GM23338 (cell line): ENCODE measurements at regions not wholly inside any gene's neighbourhood (a gene's known extent, or its start where the extent isn't known, plus 50 kb on each side); places are given as distances from the start of the nearest gene placed in this dataset.

Experiments
- ATAC-seq: fragments of 200-7000 bp; cut with Tn5 transposase; 3 replicates; pipeline ENCODE4 v1.9.1; 2020
- DNase-seq: peaks from one replicate; pipeline ENCODE4 v3.0.0-alpha.2; 2015; ENCODE audit warnings: low spot score
- H2AFZ ChIP-seq: fragments of 200-600 bp; sonication (generic); 2 replicates; pipeline ENCODE4 v1.8.0; 2016; ENCODE audit warnings: antibody characterized with exemption, mild to moderate bottlenecking, moderate library complexity
- H3F3A ChIP-seq: fragments of 200-600 bp; sonication (generic); replicated peaks from 2 replicates; pipeline ENCODE4 v1.8.0; 2017; ENCODE audit warnings: antibody characterized with exemption, mixed run types, low read depth
- H3K27ac ChIP-seq: fragments of 200-600 bp; sonication (generic); 2 replicates; pipeline ENCODE4 v1.6.1; 2016; ENCODE audit warnings: low read depth
- H3K27me3 ChIP-seq: fragments of 200-600 bp; sonication (generic); 2 replicates; pipeline ENCODE4 v1.8.0; 2016; ENCODE audit warnings: mild to moderate bottlenecking, mixed run types, moderate library complexity; ENCODE audit not compliant: insufficient read depth
- H3K36me3 ChIP-seq: fragments of 200-600 bp; sonication (generic); 2 replicates; pipeline ENCODE4 v1.8.0; 2016; ENCODE audit warnings: mild to moderate bottlenecking; ENCODE audit not compliant: insufficient read depth
- H3K4me1 ChIP-seq: fragments of 200-600 bp; sonication (generic); 2 replicates; pipeline ENCODE4 v1.8.0; 2016; ENCODE audit warnings: mild to moderate bottlenecking, moderate library complexity; ENCODE audit not compliant: insufficient read depth
- H3K4me2 ChIP-seq: fragments of 200-600 bp; sonication (generic); 2 replicates; pipeline ENCODE4 v1.7.1; 2017; ENCODE audit warnings: mixed run types
- H3K4me3 ChIP-seq: fragments of 200-600 bp; sonication (generic); 2 replicates; pipeline ENCODE4 v1.6.1; 2016; ENCODE audit warnings: mixed run types
- H3K79me2 ChIP-seq: fragments of 200-600 bp; sonication (generic); replicated peaks from 2 replicates; pipeline ENCODE4 v1.8.0; 2017; ENCODE audit warnings: mild to moderate bottlenecking; ENCODE audit not compliant: insufficient read depth
- H3K9me2 ChIP-seq: fragments of 200-600 bp; sonication (generic); 2 replicates; pipeline ENCODE4 v1.8.0; 2017; ENCODE audit not compliant: insufficient read depth
- H4K20me1 ChIP-seq: fragments of 200-600 bp; sonication (generic); replicated peaks from 2 replicates; pipeline ENCODE4 v1.8.0; 2017; ENCODE audit warnings: mild to moderate bottlenecking; ENCODE audit not compliant: insufficient read depth
- H3K27ac Mint-ChIP-seq: 2 replicates; pipeline ENCODE4 v1.8.0; 2020; ENCODE audit warnings: inconsistent platforms, mild to moderate bottlenecking, moderate library complexity, mixed read lengths
- H3K27me3 Mint-ChIP-seq: 3 replicates; pipeline ENCODE4 v1.8.0; 2022; ENCODE audit warnings: low read depth, mild to moderate bottlenecking, moderate library complexity, mixed read lengths, inconsistent platforms; ENCODE audit not compliant: insufficient read depth, poor library complexity
- H3K36me3 Mint-ChIP-seq: 3 replicates; pipeline ENCODE4 v1.8.0; 2021; ENCODE audit warnings: low read depth, mild to moderate bottlenecking, inconsistent platforms, moderate library complexity, mixed read lengths
- H3K4me1 Mint-ChIP-seq: 3 replicates; pipeline ENCODE4 v1.8.0; 2020; ENCODE audit warnings: mild to moderate bottlenecking, inconsistent platforms, mixed read lengths
- H3K4me3 Mint-ChIP-seq: 3 replicates; pipeline ENCODE4 v1.8.0; 2021; ENCODE audit warnings: moderate library complexity, mild to moderate bottlenecking, inconsistent platforms, mixed read lengths
- H3K9me3 Mint-ChIP-seq: 3 replicates; pipeline ENCODE4 v1.8.0; 2020; ENCODE audit warnings: moderate library complexity, mild to moderate bottlenecking, inconsistent platforms, mixed read lengths
- CTCF ChIP-seq, 2 experiments: fragments of 200-600 bp in 1 of 2; sonication (generic) in 1 of 2; conservative IDR thresholded peaks; 2 replicates each; pipeline versions ENCODE4 v1.5.1 to v1.6.1; 2016 to 2017; ENCODE audit warnings: antibody characterized with exemption in 2 of 2, low read depth in 2 of 2, mild to moderate bottlenecking in 2 of 2, moderate library complexity in 1 of 2
- ETS1 ChIP-seq: IDR thresholded peaks from 2 replicates; pipeline ENCODE4 v1.6.1; 2016; ENCODE audit warnings: antibody characterized with exemption
- EZH2 ChIP-seq: fragments of 200-600 bp; sonication (generic); IDR thresholded peaks from one replicate; pipeline ENCODE4 v1.8.0; 2017; ENCODE audit warnings: antibody characterized with exemption, mild to moderate bottlenecking, low read depth; ENCODE audit not compliant: unreplicated experiment
- EZH2phosphoT487 ChIP-seq: fragments of 200-600 bp; sonication (generic); IDR thresholded peaks from one replicate; pipeline ENCODE4 v1.8.1; 2018; ENCODE audit warnings: antibody characterized with exemption; ENCODE audit not compliant: unreplicated experiment
- NANOG ChIP-seq: IDR thresholded peaks from 2 replicates; pipeline ENCODE4 v1.6.1; 2016; ENCODE audit warnings: antibody characterized with exemption, borderline replicate concordance
- POLR2AphosphoS5 ChIP-seq: IDR thresholded peaks from 2 replicates; pipeline ENCODE4 v1.6.1; 2016; ENCODE audit warnings: antibody characterized with exemption, low read depth
- REST ChIP-seq: IDR thresholded peaks from one replicate; pipeline ENCODE4 v1.6.1; 2018; ENCODE audit warnings: antibody characterized with exemption; ENCODE audit not compliant: unreplicated experiment
- STAT1 ChIP-seq: IDR thresholded peaks from one replicate; pipeline ENCODE4 v1.6.1; 2016; ENCODE audit warnings: antibody characterized with exemption; ENCODE audit not compliant: unreplicated experiment
- ZNF114 ChIP-seq: fragments of 250-450 bp; sonication (Bioruptor Pico); IDR thresholded peaks from 2 replicates; pipeline ENCODE4 v1.5.0; 2020; ENCODE audit warnings: mild to moderate bottlenecking, moderate library complexity
- ZNF331 ChIP-seq: fragments of 250-450 bp; sonication (Bioruptor Pico); IDR thresholded peaks from 2 replicates; pipeline ENCODE4 v1.5.0; 2020; ENCODE audit warnings: low read depth, mild to moderate bottlenecking, moderate library complexity
- ZNF462 ChIP-seq: fragments of 250-450 bp; sonication (Bioruptor Pico); IDR thresholded peaks from 2 replicates; pipeline ENCODE4 v1.5.0; 2020; ENCODE audit warnings: mild to moderate bottlenecking, moderate library complexity

GRCh38 chrX:15116900-15117299 is 153.0 kb downstream of the ASB9 start:
- no peak for TF ChIP-seq CTCF (conservative IDR thresholded peaks at IDR 0.05; ENCODE audit: low read depth in 2 of 2)
- TF ChIP-seq ZNF114 (CRISPR knock-in tag) = no peak
- TF ChIP-seq STAT1 = no peak
- no peak for TF ChIP-seq NANOG
- TF ChIP-seq ZNF331 (CRISPR knock-in tag) = no peak
- TF ChIP-seq POLR2AphosphoS5 = no peak
- no peak for TF ChIP-seq ZNF462
- no peak for TF ChIP-seq EZH2
- no peak for TF ChIP-seq REST
- no peak for TF ChIP-seq ETS1
- no peak for TF ChIP-seq EZH2phosphoT487
- no peaks in the 10 kb centered on the region for H3K27me3 ChIP-seq
- Mint-ChIP-seq H3K9me3 (no peaks in the 10 kb centered on the region), H3K36me3 (no peaks in the 10 kb centered on the region), H3K4me3 (no peak overlapping the region), H3K4me1 (peaks cover 12% of the 10 kb centered on the region; the same call in 2 of the 3 replicates), H3K27me3 (peaks cover 2% of the 10 kb centered on the region), H3K27ac (no peak overlapping the region)
- H3K79me2 ChIP-seq = no peaks in the 10 kb centered on the region
- DNase-seq (no peak), ATAC-seq (no peak)
- H4K20me1 ChIP-seq = no peaks in the 10 kb centered on the region
- no peaks in the 10 kb centered on the region for H3K36me3 ChIP-seq
- H2AFZ ChIP-seq = 0 out of 2 replicates have a peak overlapping the region, but pooled peaks have one; percentile 39
- no peaks in the 10 kb centered on the region for H3F3A ChIP-seq
- H3K4me1 ChIP-seq = no peaks in the 10 kb centered on the region
- H3K27ac ChIP-seq = no peak overlapping the region
- H3K4me2 ChIP-seq = no peak overlapping the region
- no peak overlapping the region for H3K4me3 ChIP-seq
- H3K9me2 ChIP-seq = no peaks in the 10 kb centered on the region
